Stimulated activated CD4-positive, alpha-beta T cell treated with anti-CD3 and anti-CD28 coated beads, Interleukin-15, amount 100 ng/mL, for 1 hour (primary cell): ENCODE measurements at regions not wholly inside any gene's neighbourhood (a gene's known extent, or its start where the extent isn't known, plus 50 kb on each side); places are given as distances from the start of the nearest gene placed in this dataset.

Source experiments
- DNase-seq, 2 donors: peaks; one replicate each; pipeline ENCODE4 v3.0.0-alpha.2; 2020; ENCODE audit warnings: low read depth in 1 of 2, low spot score in 1 of 2

GRCh38 chr22:48039326-48039725 is 1276.9 kb downstream of the TBC1D22A start:
- DNase-seq = no peak

- DNase-seq = no peak
Observed at GRCh38 chr22:48037618-48038017, 1275.2 kb downstream of the TBC1D22A start.

GRCh38 chr22:48035897-48036296 is 1273.4 kb downstream of the TBC1D22A start:
- DNase-seq = no peak

GRCh38 chr22:48031589-48031988 is 1269.1 kb downstream of the TBC1D22A start:
- DNase-seq = no peak

- DNase-seq = no peak
Observed at GRCh38 chr22:48025096-48025495, 1262.6 kb downstream of the TBC1D22A start.

- DNase-seq = no peak
Observed at GRCh38 chr22:48021991-48022401, 1259.5 kb downstream of the TBC1D22A start.

- DNase-seq = no peak
Observed at GRCh38 chr22:48018346-48018745, 1255.9 kb downstream of the TBC1D22A start.

- no peak for DNase-seq
Observed at GRCh38 chr22:48015701-48016100, 1253.3 kb downstream of the TBC1D22A start.

GRCh38 chr22:48004936-48005335 is 1242.5 kb downstream of the TBC1D22A start:
- no peak for DNase-seq

GRCh38 chr22:48004038-48004437 is 1241.6 kb downstream of the TBC1D22A start:
- no peak for DNase-seq

GRCh38 chr22:48001101-48001500 is 1238.7 kb downstream of the TBC1D22A start:
- no peak for DNase-seq

GRCh38 chr22:47997612-47998011 is 1235.2 kb downstream of the TBC1D22A start:
- DNase-seq = no peak

- DNase-seq = no peak
Observed at GRCh38 chr22:47997052-47997590, 1234.7 kb downstream of the TBC1D22A start.

GRCh38 chr22:47996446-47996857 is 1234.0 kb downstream of the TBC1D22A start:
- no peak for DNase-seq

- DNase-seq = no peak
Observed at GRCh38 chr22:47995718-47996117, 1233.3 kb downstream of the TBC1D22A start.

- DNase-seq = no peak
Observed at GRCh38 chr22:47995264-47995627, 1232.8 kb downstream of the TBC1D22A start.

- DNase-seq = no peak
Observed at GRCh38 chr22:47994601-47995263, 1232.3 kb downstream of the TBC1D22A start.

- no peak for DNase-seq
Observed at GRCh38 chr22:47994045-47994444, 1231.6 kb downstream of the TBC1D22A start.

- DNase-seq = no peak
Observed at GRCh38 chr22:47990481-47990880, 1228.0 kb downstream of the TBC1D22A start.

GRCh38 chr22:47987885-47988515 is 1225.5 kb downstream of the TBC1D22A start:
- DNase-seq = no peak

GRCh38 chr22:47976219-47976618 is 1213.8 kb downstream of the TBC1D22A start:
- DNase-seq = no peak

GRCh38 chr22:47967831-47968230 is 1205.4 kb downstream of the TBC1D22A start:
- DNase-seq = no peak

GRCh38 chr22:47966316-47966715 is 1203.9 kb downstream of the TBC1D22A start:
- no peak for DNase-seq
